CD4-positive, alpha-beta memory T cell (primary cell): ENCODE measurements at regions not wholly inside any gene's neighbourhood (a gene's known extent, or its start where the extent isn't known, plus 50 kb on each side); places are given as distances from the start of the nearest gene placed in this dataset.

Experiments used
- CTCF ChIA-PET: fragments of 350-600 bp; sonication (Branson Sonifier 250); formaldehyde crosslinking; loops from one replicate; lab custom pipeline; 2021; ENCODE audit warnings: inconsistent platforms; ENCODE audit not compliant: partially characterized antibody; lab: Charles Lee
- POLR2A ChIA-PET: fragments of 350-600 bp; sonication (Branson Sonifier 250); formaldehyde crosslinking; loops from one replicate; lab custom pipeline; 2021; ENCODE audit not compliant: partially characterized antibody; lab: Charles Lee
- DNase-seq, 5 donors: peaks; one replicate each; pipeline versions ENCODE4 v3.0.0 to v3.0.0-alpha.2; 2020 to 2022; ENCODE audit warnings: mixed read lengths in 1 of 5
- H3K27ac ChIP-seq: one replicate; pipeline ENCODE4 v1.7.0; 2013; ENCODE audit warnings: low read depth, low read length
- H3K27me3 ChIP-seq: 2 replicates; pipeline ENCODE4 v1.7.0; 2013; ENCODE audit warnings: mild to moderate bottlenecking, low read length, moderate library complexity; ENCODE audit not compliant: insufficient read depth
- H3K36me3 ChIP-seq: 2 replicates; pipeline ENCODE4 v1.7.0; 2013; ENCODE audit warnings: mild to moderate bottlenecking, low read length, moderate library complexity; ENCODE audit not compliant: insufficient read depth
- H3K4me1 ChIP-seq: 2 replicates; pipeline ENCODE4 v1.7.0; 2013; ENCODE audit warnings: mild to moderate bottlenecking, low read length, moderate library complexity; ENCODE audit not compliant: insufficient read depth
- H3K4me3 ChIP-seq, 2 donors: one replicate each; pipeline ENCODE4 v1.7.0; 2013; ENCODE audit warnings: low read length in 2 of 2, mild to moderate bottlenecking in 1 of 2
- H3K9me3 ChIP-seq, 2 donors: one replicate each; pipeline ENCODE4 v1.7.0; 2013; ENCODE audit warnings: low read length in 2 of 2, control low read depth in 1 of 2; ENCODE audit not compliant: control insufficient read depth in 1 of 2
- H3K27ac Mint-ChIP-seq, 7 donors: one replicate each; pipeline ENCODE4 v1.8.0; 2020 to 2021; ENCODE audit warnings: mixed read lengths in 7 of 7, mild to moderate bottlenecking in 6 of 7, inconsistent platforms in 3 of 7, moderate library complexity in 3 of 7
- H3K27me3 Mint-ChIP-seq, 2 donors: one replicate each; pipeline ENCODE4 v1.8.0; 2020 to 2021; ENCODE audit warnings: mixed read lengths in 2 of 2
- H3K36me3 Mint-ChIP-seq, 2 donors: one replicate each; pipeline ENCODE4 v1.8.0; 2020 to 2021; ENCODE audit warnings: mixed read lengths in 2 of 2, inconsistent platforms in 1 of 2, mild to moderate bottlenecking in 1 of 2
- H3K4me1 Mint-ChIP-seq, 4 donors: one replicate each; pipeline ENCODE4 v1.8.0; 2020 to 2021; ENCODE audit warnings: mixed read lengths in 4 of 4, mild to moderate bottlenecking in 1 of 4
- H3K4me3 Mint-ChIP-seq, 8 donors: one replicate each; pipeline ENCODE4 v1.8.0; 2020 to 2021; ENCODE audit warnings: mixed read lengths in 8 of 8, mild to moderate bottlenecking in 7 of 8, moderate library complexity in 6 of 8, inconsistent platforms in 3 of 8
- H3K9me3 Mint-ChIP-seq, 8 donors: one replicate each; pipeline ENCODE4 v1.8.0; 2020 to 2021; ENCODE audit warnings: mixed read lengths in 8 of 8, mild to moderate bottlenecking in 5 of 8, inconsistent platforms in 3 of 8, moderate library complexity in 1 of 8
- intact Hi-C: fragments of 100-400 bp; cut with micrococcal nuclease; formaldehyde crosslinking; loops from one replicate; pipeline ENCODE4 v1.15.1; 2023

GRCh38 chr1:63173161-63173560 is 149.2 kb upstream of the FOXD3 start:
- Mint-ChIP-seq H3K27ac (no peak overlapping the region), H3K4me3 (no peak overlapping the region), H3K27me3 (no peaks in the 10 kb centered on the region), H3K4me1 (no peaks in the 10 kb centered on the region), H3K9me3 (peaks cover 0 to 4% (median 0%) of the 10 kb centered on the region in 8 donors), H3K36me3 (no peaks in the 10 kb centered on the region)
- CTCF ChIA-PET: no interaction called here
- Histone ChIP-seq H3K27me3 (peaks cover 7% of the 10 kb centered on the region), H3K27ac (no peak overlapping the region), H3K36me3 (no peaks in the 10 kb centered on the region), H3K9me3 (no peaks in the 10 kb centered on the region), H3K4me1 (no peaks in the 10 kb centered on the region), H3K4me3 (no peak overlapping the region)
- POLR2A ChIA-PET: no interaction called here
- no peak for DNase-seq
- intact Hi-C loops: no loop called here

- H3K4me1 ChIP-seq: no peaks in the 10 kb centered on the region
- H3K27me3 Mint-ChIP-seq: peaks cover 2 to 4% of the 10 kb centered on the region in 2 donors
- no peaks in the 10 kb centered on the region for H3K36me3 Mint-ChIP-seq
- peaks cover 0 to 2% (median 0%) of the 10 kb centered on the region in 4 donors for H3K4me1 Mint-ChIP-seq
- no peak overlapping the region for H3K4me3 Mint-ChIP-seq
- no peak overlapping the region for H3K27ac ChIP-seq
- no peak for DNase-seq
- no peaks in the 10 kb centered on the region for H3K36me3 ChIP-seq
- no peak overlapping the region for H3K4me3 ChIP-seq
- no peaks in the 10 kb centered on the region for H3K9me3 Mint-ChIP-seq
- ChIA-PET POLR2A (no interaction called here), CTCF (interaction anchor here (0.7 kb wide), 1 partner anchor 12 kb away, joined by 3 read pairs; no protein-coding TSS in a partner anchor)
- H3K9me3 ChIP-seq: no peaks in the 10 kb centered on the region
- intact Hi-C loops: no loop called here
- H3K27me3 ChIP-seq: no peaks in the 10 kb centered on the region
- no peak overlapping the region for H3K27ac Mint-ChIP-seq
Observed at GRCh38 chr1:63189677-63190076, 132.7 kb upstream of the FOXD3 start.

- Mint-ChIP-seq H3K4me1 (no peaks in the 10 kb centered on the region), H3K27ac (no peak overlapping the region), H3K4me3 (no peak overlapping the region), H3K27me3 (peaks cover 2 to 3% of the 10 kb centered on the region in 2 donors), H3K9me3 (no peaks in the 10 kb centered on the region), H3K36me3 (no peaks in the 10 kb centered on the region)
- ChIA-PET CTCF (no interaction called here), POLR2A (no interaction called here)
- no peaks in the 10 kb centered on the region for H3K4me1 ChIP-seq
- DNase-seq: no peak
- no peak overlapping the region for H3K4me3 ChIP-seq
- no peaks in the 10 kb centered on the region for H3K27me3 ChIP-seq
- intact Hi-C loops: no loop called here
- no peaks in the 10 kb centered on the region for H3K36me3 ChIP-seq
- H3K9me3 ChIP-seq: no peaks in the 10 kb centered on the region
- H3K27ac ChIP-seq: no peak overlapping the region
Observed at GRCh38 chr1:63190171-63190570, 132.2 kb upstream of the FOXD3 start.

GRCh38 chr1:63198871-63199394 is 123.4 kb upstream of the FOXD3 start:
- intact Hi-C loops: no loop called here
- Mint-ChIP-seq H3K27ac (no peak overlapping the region), H3K4me3 (no peak overlapping the region), H3K27me3 (peaks cover 6 to 11% of the 10 kb centered on the region in 2 donors), H3K4me1 (no peaks in the 10 kb centered on the region), H3K36me3 (no peaks in the 10 kb centered on the region), H3K9me3 (peaks cover 0 to 1% (median 0%) of the 10 kb centered on the region in 8 donors)
- Histone ChIP-seq H3K27me3 (no peaks in the 10 kb centered on the region), H3K36me3 (no peaks in the 10 kb centered on the region), H3K4me1 (no peaks in the 10 kb centered on the region), H3K4me3 (no peak overlapping the region), H3K9me3 (no peaks in the 10 kb centered on the region), H3K27ac (no peak overlapping the region)
- ChIA-PET CTCF (no interaction called here), POLR2A (no interaction called here)
- no peak for DNase-seq

GRCh38 chr1:63199706-63200335 is 122.5 kb upstream of the FOXD3 start:
- no peak overlapping the region for H3K4me3 Mint-ChIP-seq
- no peak for DNase-seq
- peaks cover 4 to 9% of the 10 kb centered on the region in 2 donors for H3K27me3 Mint-ChIP-seq
- POLR2A ChIA-PET: no interaction called here
- H3K27ac Mint-ChIP-seq: no peak overlapping the region
- H3K36me3 Mint-ChIP-seq: no peaks in the 10 kb centered on the region
- CTCF ChIA-PET: no interaction called here
- no peaks in the 10 kb centered on the region for H3K27me3 ChIP-seq
- no peaks in the 10 kb centered on the region for H3K4me1 Mint-ChIP-seq
- intact Hi-C loops: no loop called here
- H3K4me3 ChIP-seq: no peak overlapping the region
- H3K4me1 ChIP-seq: no peaks in the 10 kb centered on the region
- H3K9me3 Mint-ChIP-seq: peaks cover 0 to 1% (median 0%) of the 10 kb centered on the region in 8 donors
- no peak overlapping the region for H3K27ac ChIP-seq
- H3K9me3 ChIP-seq: no peaks in the 10 kb centered on the region
- H3K36me3 ChIP-seq: no peaks in the 10 kb centered on the region

- intact Hi-C loops: no loop called here
- peaks cover 0 to 1% (median 0%) of the 10 kb centered on the region in 8 donors for H3K9me3 Mint-ChIP-seq
- Histone ChIP-seq H3K4me3 (no peak overlapping the region), H3K27me3 (no peaks in the 10 kb centered on the region), H3K36me3 (no peaks in the 10 kb centered on the region), H3K27ac (no peak overlapping the region), H3K9me3 (no peaks in the 10 kb centered on the region), H3K4me1 (no peaks in the 10 kb centered on the region)
- no peak for DNase-seq
- no peak overlapping the region for H3K4me3 Mint-ChIP-seq
- H3K27me3 Mint-ChIP-seq: peaks cover 4 to 9% of the 10 kb centered on the region in 2 donors
- H3K36me3 Mint-ChIP-seq: no peaks in the 10 kb centered on the region
- no peaks in the 10 kb centered on the region for H3K4me1 Mint-ChIP-seq
- CTCF ChIA-PET: no interaction called here
- POLR2A ChIA-PET: no interaction called here
- H3K27ac Mint-ChIP-seq: no peak overlapping the region
Observed at GRCh38 chr1:63200676-63201075, 121.7 kb upstream of the FOXD3 start.

GRCh38 chr1:63203641-63204040 is 118.7 kb upstream of the FOXD3 start:
- Histone ChIP-seq H3K4me3 (no peak overlapping the region), H3K27me3 (no peaks in the 10 kb centered on the region), H3K9me3 (no peaks in the 10 kb centered on the region), H3K4me1 (no peaks in the 10 kb centered on the region), H3K36me3 (no peaks in the 10 kb centered on the region), H3K27ac (no peak overlapping the region)
- H3K27me3 Mint-ChIP-seq: peaks cover 5 to 14% of the 10 kb centered on the region in 2 donors
- peaks cover 0 to 2% (median 0%) of the 10 kb centered on the region in 8 donors for H3K9me3 Mint-ChIP-seq
- CTCF ChIA-PET: no interaction called here
- no peaks in the 10 kb centered on the region for H3K36me3 Mint-ChIP-seq
- DNase-seq: no peak
- POLR2A ChIA-PET: no interaction called here
- H3K4me1 Mint-ChIP-seq: no peaks in the 10 kb centered on the region
- H3K4me3 Mint-ChIP-seq: no peak overlapping the region
- intact Hi-C loops: no loop called here
- H3K27ac Mint-ChIP-seq: no peak overlapping the region
